Endothelial cell of umbilical vein (primary cell): ENCODE measurements at regions not wholly inside any gene's neighbourhood (a gene's known extent, or its start where the extent isn't known, plus 50 kb on each side); places are given as distances from the start of the nearest gene placed in this dataset.

Source experiments
- BruUV-seq: library from RNA; stranded (reverse); fragments of 400-500 nt; replicated peaks from 2 replicates; lab custom pipeline; 2021; lab: Mats Ljungman, UMichigan
- CTCF ChIA-PET: fragments of 300-600, 350-600 bp; sonication (Branson Sonifier 250); formaldehyde crosslinking; loops from one replicate; lab custom pipeline; 2021; ENCODE audit warnings: antibody characterized with exemption, inconsistent platforms; lab: Charles Lee
- POLR2A ChIA-PET: fragments of 300-600, 350-600 bp; sonication (Branson Sonifier 250); formaldehyde crosslinking; loops from one replicate; lab custom pipeline; 2021; ENCODE audit warnings: antibody characterized with exemption, inconsistent platforms; lab: Charles Lee
- DNase-seq: peaks from one replicate; pipeline ENCODE4 v3.0.0-alpha.2; 2011; ENCODE audit warnings: low read depth, low spot score
- FAIRE-seq: peaks from 2 replicates; lab custom pipeline; 2011; peaks lifted over from hg19 to GRCh38; lab: Jason Lieb, UNC
- H2AFZ ChIP-seq: 2 replicates; pipeline ENCODE4 v1.6.0; 2012; ENCODE audit warnings: low read depth, low read length, control low read depth, inconsistent platforms
- H3K27ac ChIP-seq: 2 replicates; pipeline ENCODE4 v1.5.1; 2011; ENCODE audit warnings: low read depth, mild to moderate bottlenecking, control low read depth, low read length, moderate library complexity; ENCODE audit not compliant: insufficient read depth
- H3K27me3 ChIP-seq, 2 experiments: 2 replicates each; pipeline versions ENCODE4 v1.6.0 to v1.6.1; 2011; ENCODE audit warnings: low read length in 2 of 2, mixed read lengths in 1 of 2; ENCODE audit not compliant: control insufficient read depth in 2 of 2, insufficient read depth in 2 of 2
- H3K36me3 ChIP-seq, 2 experiments: 2 replicates in 1 of 2; 3 replicates in 1 of 2; pipeline ENCODE4 v1.5.1; 2011; ENCODE audit warnings: low read length in 2 of 2, mild to moderate bottlenecking in 1 of 2, moderate library complexity in 1 of 2; ENCODE audit not compliant: control insufficient read depth in 2 of 2, insufficient read depth in 2 of 2; ENCODE audit errors: extremely low read depth in 1 of 2
- H3K4me1 ChIP-seq: 3 replicates; pipeline ENCODE4 v1.5.1; 2011; ENCODE audit warnings: mild to moderate bottlenecking, low read length; ENCODE audit not compliant: control insufficient read depth, insufficient read depth; ENCODE audit errors: extremely low read depth
- H3K4me2 ChIP-seq: 2 replicates; pipeline ENCODE4 v1.6.1; 2011; ENCODE audit warnings: low read length, control low read depth, mixed read lengths; ENCODE audit not compliant: insufficient read depth
- H3K4me3 ChIP-seq, 3 experiments: fragments of 200-600 bp in 1 of 3; sonication (generic), shearing (Covaris generic) in 1 of 3; replicated peaks in 1 of 3; 2 replicates each; pipeline ENCODE4 v1.5.1; 2011 to 2016; ENCODE audit warnings: control low read depth in 3 of 3, low read length in 3 of 3, mild to moderate bottlenecking in 2 of 3, inconsistent platforms in 1 of 3, low read depth in 1 of 3, moderate library complexity in 1 of 3; ENCODE audit not compliant: insufficient read depth in 1 of 3
- H3K79me2 ChIP-seq: 2 replicates; pipeline ENCODE4 v1.6.0; 2012; ENCODE audit warnings: low read length, inconsistent platforms; ENCODE audit not compliant: control insufficient read depth, insufficient read depth
- H3K9ac ChIP-seq: replicated peaks from 2 replicates; pipeline ENCODE3; 2011; ENCODE audit warnings: low read length, control low read depth; ENCODE audit not compliant: insufficient read depth; ENCODE audit errors: extremely low read depth
- H3K9me1 ChIP-seq: replicated peaks from 3 replicates; pipeline ENCODE4 v1.6.0; 2011; ENCODE audit warnings: mild to moderate bottlenecking, low read length; ENCODE audit not compliant: control insufficient read depth, insufficient read depth; ENCODE audit errors: extremely low read depth
- H3K9me3 ChIP-seq: replicated peaks from 2 replicates; pipeline ENCODE4 v1.5.1; 2012; ENCODE audit warnings: low read length, inconsistent platforms; ENCODE audit not compliant: control insufficient read depth, insufficient read depth
- H4K20me1 ChIP-seq: replicated peaks from 2 replicates; pipeline ENCODE3; 2011; ENCODE audit warnings: mild to moderate bottlenecking, low read length; ENCODE audit not compliant: control insufficient read depth, insufficient read depth; ENCODE audit errors: extremely low read depth
- EZH2 ChIP-seq: IDR thresholded peaks from 2 replicates; pipeline ENCODE4 v1.6.1; 2012; ENCODE audit warnings: borderline replicate concordance, low read depth, mild to moderate bottlenecking, moderate library complexity, low read length, inconsistent platforms; ENCODE audit not compliant: severe bottlenecking
- FOS ChIP-seq: IDR thresholded peaks from 2 replicates; pipeline ENCODE4 v1.6.1; 2011; ENCODE audit warnings: mild to moderate bottlenecking, low read length, moderate library complexity, borderline replicate concordance; ENCODE audit not compliant: insufficient read depth
- GATA2 ChIP-seq: IDR thresholded peaks from 2 replicates; pipeline ENCODE4 v1.7.0; 2011; ENCODE audit warnings: low read depth, mild to moderate bottlenecking, moderate library complexity, mixed read lengths, low read length; ENCODE audit not compliant: insufficient read length, insufficient read depth
- JUN ChIP-seq: IDR thresholded peaks from 2 replicates; pipeline ENCODE4 v1.6.1; 2011; ENCODE audit warnings: borderline replicate concordance, low read depth; ENCODE audit not compliant: insufficient read length, insufficient read depth
- MYC ChIP-seq: IDR thresholded peaks from one replicate; pipeline ENCODE4 v1.6.1; 2011; ENCODE audit warnings: mild to moderate bottlenecking, low read depth, low read length
- POLR2A ChIP-seq: IDR thresholded peaks from 2 replicates; pipeline ENCODE4 v1.6.1; 2012; ENCODE audit warnings: low read depth, mild to moderate bottlenecking, control low read depth, low read length
- POLR2AphosphoS5 ChIP-seq: IDR thresholded peaks from 2 replicates; pipeline ENCODE4 v1.6.1; 2012; ENCODE audit warnings: low read depth, mild to moderate bottlenecking, control low read depth, low read length, moderate library complexity; ENCODE audit not compliant: insufficient read depth
- dilution Hi-C: fragments of 300-500 bp; cut with MboI; formaldehyde crosslinking; loops from one replicate; pipeline ENCODE4 v1.15.0; 2019; ENCODE audit warnings: low sequenced_read_pairs; ENCODE audit not compliant: extremely low pct_ligation_motif_present
- intact Hi-C: fragments of 100-400 bp; cut with micrococcal nuclease; formaldehyde crosslinking; loops from one replicate; pipeline ENCODE4 v1.10.0; 2022
- TF ChIP-seq, protein P1 (sequence below), 2 donors: IDR thresholded peaks; 1 replicate in 1 of 2; 2 replicates in 1 of 2; pipeline ENCODE4 v1.5.1; 2011; ENCODE audit warnings: low read length in 2 of 2, mild to moderate bottlenecking in 2 of 2, moderate library complexity in 2 of 2, control low read depth in 1 of 2, inconsistent platforms in 1 of 2, low read depth in 1 of 2; ENCODE audit not compliant: insufficient read depth in 1 of 2; ENCODE audit errors: extremely low read depth in 1 of 2
- TF ChIP-seq, protein P2 (sequence below): IDR thresholded peaks from 2 replicates; pipeline ENCODE4 v1.6.1; 2011; ENCODE audit not compliant: insufficient read depth, insufficient read length

DNA sequence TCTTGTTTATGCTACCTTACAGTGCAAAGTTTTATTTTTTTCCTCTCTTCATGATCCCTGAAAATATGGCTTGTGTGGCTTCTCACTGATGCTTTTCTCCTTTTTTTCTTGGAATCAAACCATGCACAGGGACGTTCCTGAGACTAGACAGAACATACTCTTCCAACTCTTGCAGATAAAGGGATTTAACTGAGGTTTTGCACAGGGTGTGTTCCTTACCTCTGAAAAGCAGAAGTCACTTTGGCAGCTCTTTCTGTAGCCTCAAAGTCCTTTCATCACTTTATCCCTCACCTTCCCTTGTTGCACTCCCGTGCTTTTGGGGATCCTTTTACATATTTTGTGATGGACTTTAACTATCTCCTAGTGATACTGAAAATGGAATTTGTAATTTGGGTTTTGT lies 300.1 kb downstream of the SPRY1 start:
- Histone ChIP-seq H3K36me3 (no peaks in the 10 kb centered on the region), H4K20me1 (no peaks in the 10 kb centered on the region), H3K4me2 (no peak overlapping the region), H3K9ac (no peak overlapping the region), H3K9me3 (no peaks in the 10 kb centered on the region), H3K27ac (no peak overlapping the region), H3K9me1 (no peaks in the 10 kb centered on the region), H3K27me3 (no peaks in the 10 kb centered on the region), H2AFZ (no peak overlapping the region), H3K4me3 (no peak overlapping the region), H3K79me2 (no peaks in the 10 kb centered on the region), H3K4me1 (peaks cover 16% of the 10 kb centered on the region)
- dilution Hi-C loops: no loop called here
- DNase-seq: no peak
- TF ChIP-seq POLR2A: no peak
- no peak for TF ChIP-seq FOS
- TF ChIP-seq POLR2AphosphoS5: no peak
- no peak for TF ChIP-seq GATA2
- ChIA-PET POLR2A (interaction anchor here (0.6 kb wide), 1 partner anchor 679 kb away, joined by 6 read pairs; no protein-coding TSS in a partner anchor), CTCF (interaction anchor here (1.8 kb wide), 1 partner anchor 8 kb away, joined by 4 read pairs; no protein-coding TSS in a partner anchor)
- BruUV-seq: no TSS peak
- FAIRE-seq: peak; percentile 26
- intact Hi-C loops: no loop called here

- no peaks in the 10 kb centered on the region for H3K27me3 ChIP-seq
- no peaks in the 10 kb centered on the region for H3K36me3 ChIP-seq
- H3K27ac ChIP-seq: no peak overlapping the region
- FAIRE-seq (no peak), DNase-seq (no peak)
- no peak overlapping the region for H3K4me3 ChIP-seq
- TF ChIP-seq JUN (no peak), POLR2AphosphoS5 (no peak), GATA2 (no peak), MYC (no peak), POLR2A (no peak), EZH2 (no peak), FOS (no peak)
- TF ChIP-seq, protein P1, sequence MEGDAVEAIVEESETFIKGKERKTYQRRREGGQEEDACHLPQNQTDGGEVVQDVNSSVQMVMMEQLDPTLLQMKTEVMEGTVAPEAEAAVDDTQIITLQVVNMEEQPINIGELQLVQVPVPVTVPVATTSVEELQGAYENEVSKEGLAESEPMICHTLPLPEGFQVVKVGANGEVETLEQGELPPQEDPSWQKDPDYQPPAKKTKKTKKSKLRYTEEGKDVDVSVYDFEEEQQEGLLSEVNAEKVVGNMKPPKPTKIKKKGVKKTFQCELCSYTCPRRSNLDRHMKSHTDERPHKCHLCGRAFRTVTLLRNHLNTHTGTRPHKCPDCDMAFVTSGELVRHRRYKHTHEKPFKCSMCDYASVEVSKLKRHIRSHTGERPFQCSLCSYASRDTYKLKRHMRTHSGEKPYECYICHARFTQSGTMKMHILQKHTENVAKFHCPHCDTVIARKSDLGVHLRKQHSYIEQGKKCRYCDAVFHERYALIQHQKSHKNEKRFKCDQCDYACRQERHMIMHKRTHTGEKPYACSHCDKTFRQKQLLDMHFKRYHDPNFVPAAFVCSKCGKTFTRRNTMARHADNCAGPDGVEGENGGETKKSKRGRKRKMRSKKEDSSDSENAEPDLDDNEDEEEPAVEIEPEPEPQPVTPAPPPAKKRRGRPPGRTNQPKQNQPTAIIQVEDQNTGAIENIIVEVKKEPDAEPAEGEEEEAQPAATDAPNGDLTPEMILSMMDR (IDR thresholded peaks at IDR 0.05; ENCODE audit: extremely low read depth in 1 of 2, insufficient read depth in 1 of 2, low read depth in 1 of 2, low read length in 2 of 2): no peak
- TF ChIP-seq, protein P2, sequence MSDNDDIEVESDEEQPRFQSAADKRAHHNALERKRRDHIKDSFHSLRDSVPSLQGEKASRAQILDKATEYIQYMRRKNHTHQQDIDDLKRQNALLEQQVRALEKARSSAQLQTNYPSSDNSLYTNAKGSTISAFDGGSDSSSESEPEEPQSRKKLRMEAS: no peak
- intact Hi-C loops: no loop called here
- no peaks in the 10 kb centered on the region for H3K79me2 ChIP-seq
- no peak overlapping the region for H3K9ac ChIP-seq
- ChIA-PET POLR2A (no interaction called here), CTCF (no interaction called here)
- H3K4me1 ChIP-seq: peaks cover 16% of the 10 kb centered on the region
- H2AFZ ChIP-seq: no peak overlapping the region
- BruUV-seq: no TSS peak
- no peaks in the 10 kb centered on the region for H4K20me1 ChIP-seq
- dilution Hi-C loops: no loop called here
- no peaks in the 10 kb centered on the region for H3K9me3 ChIP-seq
- no peak overlapping the region for H3K4me2 ChIP-seq
- no peaks in the 10 kb centered on the region for H3K9me1 ChIP-seq
Measured at GRCh38 chr4:123698556-123698955, 302.0 kb downstream of the SPRY1 start.
